BLaER1 (cell line): ENCODE measurements at regions not wholly inside any gene's neighbourhood (a gene's known extent, or its start where the extent isn't known, plus 50 kb on each side); places are given as distances from the start of the nearest gene placed in this dataset.
"Not testable (repeated sequence)": the region's sequence is repeated elsewhere in the genome, so short reads cannot be mapped to it uniquely, and the experiment has no call there.

Experiments used
- H3K27ac ChIP-seq: shearing (Covaris generic); formaldehyde crosslinking; 2 replicates; pipeline ENCODE4 v1.8.1; 2022
- H3K27me3 ChIP-seq: shearing (Covaris generic); formaldehyde crosslinking; 2 replicates; pipeline ENCODE4 v1.8.1; 2022
- H3K36me3 ChIP-seq: shearing (Covaris generic); formaldehyde crosslinking; 2 replicates; pipeline ENCODE4 v1.8.1; 2022
- H3K4me1 ChIP-seq: shearing (Covaris generic); formaldehyde crosslinking; 2 replicates; pipeline ENCODE4 v1.8.1; 2022
- H3K4me2 ChIP-seq: shearing (Covaris generic); formaldehyde crosslinking; 2 replicates; pipeline ENCODE4 v1.8.1; 2022
- H3K4me3 ChIP-seq: shearing (Covaris generic); formaldehyde crosslinking; 2 replicates; pipeline ENCODE4 v1.8.1; 2022
- H3K9ac ChIP-seq: shearing (Covaris generic); formaldehyde crosslinking; 2 replicates; pipeline ENCODE4 v1.8.1; 2022
- H3K9me3 ChIP-seq: shearing (Covaris generic); formaldehyde crosslinking; 2 replicates; pipeline ENCODE4 v1.8.1; 2022
- H4K20me1 ChIP-seq: shearing (Covaris generic); formaldehyde crosslinking; 2 replicates; pipeline ENCODE4 v1.8.1; 2022
- Cebpa-rat ChIP-seq: shearing (Covaris generic); IDR thresholded peaks from 2 replicates; pipeline ENCODE4 v1.8.1; 2022

- H3K4me3 ChIP-seq: no peak overlapping the region
- H4K20me1 ChIP-seq: no peaks in the 10 kb centered on the region
- no peak overlapping the region for H3K4me2 ChIP-seq
- no peaks in the 10 kb centered on the region for H3K9me3 ChIP-seq
- no peaks in the 10 kb centered on the region for H3K4me1 ChIP-seq
- H3K9ac ChIP-seq: no peak overlapping the region
- H3K27ac ChIP-seq: no peak overlapping the region
- TF ChIP-seq Cebpa-rat: no peak
- H3K27me3 ChIP-seq: no peaks in the 10 kb centered on the region
- no peaks in the 10 kb centered on the region for H3K36me3 ChIP-seq
Measured at GRCh38 chr9:115548609-115549260, 430.8 kb upstream of the TNC start.

DNA sequence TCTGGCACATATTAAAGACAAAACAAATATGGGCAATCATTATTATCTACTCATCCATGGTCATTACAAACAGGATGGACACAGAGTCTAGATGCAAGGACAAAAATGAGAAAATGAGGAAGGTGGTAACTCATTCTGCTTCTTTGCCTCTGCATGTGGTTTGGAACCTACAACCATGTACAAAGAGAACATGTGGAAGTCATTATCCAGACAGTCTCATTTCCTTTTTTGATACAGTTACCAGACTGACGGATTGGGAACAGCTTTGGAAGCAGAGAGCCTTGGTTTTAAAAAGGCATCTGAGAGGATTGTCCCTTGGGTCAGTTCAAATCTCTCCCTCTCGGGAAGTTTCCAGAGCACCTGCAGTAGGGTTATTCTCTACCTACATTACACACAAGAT lies 433.4 kb upstream of the TNC start:
- H3K27me3 ChIP-seq: no peaks in the 10 kb centered on the region
- H3K36me3 ChIP-seq: no peaks in the 10 kb centered on the region
- H3K4me3 ChIP-seq: no peak overlapping the region
- H3K4me2 ChIP-seq: no peak overlapping the region
- H4K20me1 ChIP-seq: no peaks in the 10 kb centered on the region
- H3K9ac ChIP-seq: no peak overlapping the region
- H3K4me1 ChIP-seq: no peaks in the 10 kb centered on the region
- H3K9me3 ChIP-seq: peaks cover 12% of the 10 kb centered on the region
- no peak overlapping the region for H3K27ac ChIP-seq
- TF ChIP-seq Cebpa-rat: no peak

- H3K27me3 ChIP-seq: no peaks in the 10 kb centered on the region
- no peaks in the 10 kb centered on the region for H3K4me1 ChIP-seq
- TF ChIP-seq Cebpa-rat: no peak
- no peaks in the 10 kb centered on the region for H4K20me1 ChIP-seq
- H3K36me3 ChIP-seq: no peaks in the 10 kb centered on the region
- H3K9ac ChIP-seq: no peak overlapping the region
- peaks cover 23% of the 10 kb centered on the region for H3K9me3 ChIP-seq
- H3K4me2 ChIP-seq: no peak overlapping the region
- H3K27ac ChIP-seq: no peak overlapping the region
- no peak overlapping the region for H3K4me3 ChIP-seq
Measured at GRCh38 chr9:115553060-115553773, 435.3 kb upstream of the TNC start.

DNA sequence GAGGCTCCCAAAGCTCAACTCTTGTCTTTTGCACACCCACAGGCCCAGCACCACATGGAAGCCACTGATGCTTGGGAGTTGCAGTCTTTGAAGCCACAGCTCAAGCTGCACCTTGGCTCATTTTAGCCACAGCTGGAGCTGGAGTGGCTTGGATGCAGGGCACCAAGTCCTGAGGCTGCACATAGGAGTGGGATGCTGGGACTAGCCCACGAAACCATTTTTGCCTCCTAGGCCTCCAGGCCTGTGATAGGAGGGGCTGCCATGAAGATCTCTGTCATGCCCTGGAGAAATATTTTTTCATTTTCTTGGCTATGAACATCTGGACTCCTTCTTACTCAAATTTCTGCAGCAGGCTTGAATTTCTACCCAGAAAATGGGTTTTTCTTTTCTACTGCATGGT lies 438.5 kb upstream of the TNC start:
- no peaks in the 10 kb centered on the region for H3K27me3 ChIP-seq
- H3K36me3 ChIP-seq: no peaks in the 10 kb centered on the region
- no peaks in the 10 kb centered on the region for H3K4me1 ChIP-seq
- H3K4me3 ChIP-seq: 0 out of 2 replicates have a peak overlapping the region, but pooled peaks have one; percentile 7
- no peak overlapping the region for H3K4me2 ChIP-seq
- no peaks in the 10 kb centered on the region for H4K20me1 ChIP-seq
- no peak overlapping the region for H3K9ac ChIP-seq
- peaks cover 23% of the 10 kb centered on the region for H3K9me3 ChIP-seq
- no peak overlapping the region for H3K27ac ChIP-seq
- TF ChIP-seq Cebpa-rat: no peak

- no peaks in the 10 kb centered on the region for H3K9me3 ChIP-seq
- TF ChIP-seq Cebpa-rat: no peak
- no peak overlapping the region for H3K4me3 ChIP-seq
- H3K27ac ChIP-seq: no peak overlapping the region
- H3K27me3 ChIP-seq: no peaks in the 10 kb centered on the region
- H3K36me3 ChIP-seq: no peaks in the 10 kb centered on the region
- H3K9ac ChIP-seq: no peak overlapping the region
- H4K20me1 ChIP-seq: no peaks in the 10 kb centered on the region
- no peaks in the 10 kb centered on the region for H3K4me1 ChIP-seq
- no peak overlapping the region for H3K4me2 ChIP-seq
Measured at GRCh38 chr9:115575147-115575546, 457.2 kb upstream of the TNC start.

DNA sequence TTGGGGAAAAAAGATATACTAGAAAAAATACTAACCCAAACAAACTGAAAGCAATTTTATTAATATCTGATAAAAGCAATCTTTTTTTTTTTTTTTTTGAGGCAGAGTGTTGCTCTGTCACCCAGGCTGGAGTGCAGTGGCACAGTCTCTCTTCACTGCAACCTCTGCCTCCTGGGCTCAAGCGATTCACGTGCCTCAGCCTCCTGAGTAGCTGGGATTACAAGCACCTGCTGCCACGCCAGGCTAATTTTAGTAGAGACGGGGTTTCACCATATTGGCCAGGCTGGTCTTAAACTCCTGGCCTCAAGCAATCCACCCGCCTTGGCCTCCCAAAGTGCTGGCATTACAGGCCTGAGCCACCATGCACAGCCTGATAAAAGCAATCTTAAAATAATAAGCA lies 467.5 kb upstream of the TNC start:
- not testable (repeated sequence) for H3K9me3 ChIP-seq, H3K4me3 ChIP-seq, H3K27ac ChIP-seq, H3K9ac ChIP-seq, H3K4me1 ChIP-seq, H3K27me3 ChIP-seq, H3K36me3 ChIP-seq, H3K4me2 ChIP-seq, H4K20me1 ChIP-seq

DNA sequence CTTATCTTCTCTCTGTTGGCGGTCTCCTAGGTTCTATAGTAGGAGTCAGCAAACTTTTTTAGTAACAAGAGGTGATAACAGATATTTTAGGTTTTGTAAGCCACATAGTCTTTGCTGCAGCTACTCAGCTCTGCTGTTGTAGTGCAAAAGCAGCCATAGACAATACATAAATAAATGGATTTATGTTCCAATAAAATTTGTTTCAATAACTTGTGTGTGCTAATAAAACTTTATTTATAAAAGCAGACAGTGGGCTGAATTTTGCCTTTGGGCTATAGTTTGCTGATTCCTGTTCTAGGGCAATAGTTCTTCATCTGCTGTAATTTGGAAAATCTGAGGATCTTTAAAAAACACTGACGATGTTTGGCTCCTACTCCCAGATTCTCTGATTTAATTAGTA lies 469.4 kb upstream of the TNC start:
- no peaks in the 10 kb centered on the region for H3K36me3 ChIP-seq
- H3K4me2 ChIP-seq: no peak overlapping the region
- peaks cover 5% of the 10 kb centered on the region; the same call in 1 of the 2 replicates for H3K9me3 ChIP-seq
- H3K27me3 ChIP-seq: no peaks in the 10 kb centered on the region
- H3K9ac ChIP-seq: no peak overlapping the region
- peaks cover 26% of the 10 kb centered on the region for H3K4me1 ChIP-seq
- H3K4me3 ChIP-seq: no peak overlapping the region
- no peak overlapping the region for H3K27ac ChIP-seq
- H4K20me1 ChIP-seq: no peaks in the 10 kb centered on the region
- no peak for TF ChIP-seq Cebpa-rat

DNA sequence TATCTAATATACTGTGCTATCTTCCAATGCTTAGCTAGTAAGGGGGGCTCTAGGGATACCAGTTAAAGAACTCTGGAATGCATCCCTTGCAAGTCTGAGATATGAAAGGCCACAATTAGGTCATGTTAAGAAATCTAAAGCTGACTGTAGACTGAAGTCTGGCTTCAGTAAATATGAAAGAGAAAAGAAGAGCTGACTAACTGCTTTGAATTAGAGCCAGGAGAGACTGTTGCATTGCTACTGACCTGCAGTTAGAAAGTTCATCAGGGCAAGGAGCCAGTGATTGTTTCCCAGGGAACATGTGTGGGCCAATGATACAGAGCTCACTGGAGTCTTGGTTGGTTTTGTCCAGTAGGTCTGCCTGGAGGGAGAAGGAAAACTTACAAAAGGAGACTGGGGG lies 472.1 kb upstream of the TNC start:
- peaks cover 5% of the 10 kb centered on the region; the same call in 1 of the 2 replicates for H3K9me3 ChIP-seq
- no peaks in the 10 kb centered on the region for H4K20me1 ChIP-seq
- no peak overlapping the region for H3K9ac ChIP-seq
- no peak for TF ChIP-seq Cebpa-rat
- H3K4me1 ChIP-seq: peaks cover 26% of the 10 kb centered on the region
- H3K4me3 ChIP-seq: no peak overlapping the region
- peak overlapping the region; percentile 49 for H3K4me2 ChIP-seq
- peak overlapping the region; percentile 27; the same call in 1 of the 2 replicates for H3K27ac ChIP-seq
- H3K36me3 ChIP-seq: no peaks in the 10 kb centered on the region
- no peaks in the 10 kb centered on the region for H3K27me3 ChIP-seq

GRCh38 chr9:115591584-115591984 lies 473.6 kb upstream of the TNC start:
- peaks cover 5% of the 10 kb centered on the region; the same call in 1 of the 2 replicates for H3K9me3 ChIP-seq
- H3K4me2 ChIP-seq: peak overlapping the region; percentile 36; the same call in 1 of the 2 replicates
- H3K9ac ChIP-seq: no peak overlapping the region
- no peaks in the 10 kb centered on the region for H3K36me3 ChIP-seq
- H3K4me3 ChIP-seq: no peak overlapping the region
- peaks cover 26% of the 10 kb centered on the region for H3K4me1 ChIP-seq
- H3K27ac ChIP-seq: no peak overlapping the region
- no peaks in the 10 kb centered on the region for H3K27me3 ChIP-seq
- no peak for TF ChIP-seq Cebpa-rat
- H4K20me1 ChIP-seq: no peaks in the 10 kb centered on the region

DNA sequence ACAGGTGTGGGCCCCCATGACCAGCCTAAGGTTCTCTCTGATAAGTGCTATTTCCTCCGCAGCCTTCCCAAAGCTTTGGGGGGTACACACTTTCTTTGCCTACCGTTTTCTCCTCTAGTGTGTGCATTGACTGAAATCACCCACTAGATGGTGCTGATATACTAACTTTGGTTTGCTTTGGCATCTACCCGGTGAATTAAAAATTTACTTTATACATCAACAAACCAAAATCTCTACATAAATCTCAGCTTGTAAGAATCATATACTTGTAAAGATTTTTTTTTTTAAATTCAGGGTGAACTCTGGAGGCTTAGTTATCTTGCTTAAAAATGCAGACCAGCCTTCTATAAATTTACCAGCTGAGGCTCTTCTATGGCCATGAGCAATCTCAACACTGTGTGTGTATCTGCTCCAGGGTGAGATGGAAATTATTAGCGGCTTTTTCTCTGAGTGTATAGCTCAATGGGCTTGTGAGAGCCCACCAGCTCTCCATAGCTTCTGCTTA lies 475.7 kb upstream of the TNC start:
- peaks cover 26% of the 10 kb centered on the region for H3K4me1 ChIP-seq

More for the DNA sequence above, 475.7 kb upstream of the TNC start:
- Histone ChIP-seq H3K9ac (no peak overlapping the region), H4K20me1 (no peaks in the 10 kb centered on the region), H3K27ac (no peak overlapping the region), H3K9me3 (peaks cover 5% of the 10 kb centered on the region; the same call in 1 of the 2 replicates), H3K4me3 (no peak overlapping the region), H3K27me3 (no peaks in the 10 kb centered on the region), H3K36me3 (no peaks in the 10 kb centered on the region), H3K4me2 (no peak overlapping the region)
- no peak for TF ChIP-seq Cebpa-rat
